Loucy (cell line): ENCODE measurements at regions not wholly inside any gene's neighbourhood (a gene's known extent, or its start where the extent isn't known, plus 50 kb on each side); places are given as distances from the start of the nearest gene placed in this dataset.

Experiments used
- H2AFZ ChIP-seq: fragments of 200-600 bp; sonication (generic); 2 replicates; pipeline ENCODE4 v1.6.0; 2016; ENCODE audit warnings: antibody characterized with exemption, mild to moderate bottlenecking, low read length, moderate library complexity
- H3F3A ChIP-seq: fragments of 200-600 bp; 2 replicates; pipeline ENCODE4 v1.6.0; 2016; ENCODE audit warnings: antibody characterized with exemption, low read depth, mild to moderate bottlenecking
- H3K27me3 ChIP-seq: fragments of 200-600 bp; sonication (generic); 2 replicates; pipeline ENCODE4 v1.6.1; 2014; ENCODE audit warnings: low read length, mild to moderate bottlenecking; ENCODE audit not compliant: insufficient read depth, poor library complexity, severe bottlenecking
- H3K36me3 ChIP-seq: fragments of 200-600 bp; sonication (generic); 2 replicates; pipeline ENCODE4 v1.6.1; 2016; ENCODE audit warnings: low read length; ENCODE audit not compliant: insufficient read depth
- H3K4me1 ChIP-seq: fragments of 200-600 bp; sonication (generic); 2 replicates; pipeline ENCODE4 v1.5.1; 2014; ENCODE audit warnings: low read length, mild to moderate bottlenecking; ENCODE audit not compliant: insufficient read depth, poor library complexity, severe bottlenecking
- H3K4me2 ChIP-seq: fragments of 200-600 bp; sonication (generic); 2 replicates; pipeline ENCODE4 v1.6.0; 2014; ENCODE audit warnings: antibody characterized with exemption, low read length, low read depth, mild to moderate bottlenecking; ENCODE audit not compliant: poor library complexity, severe bottlenecking
- H3K4me3 ChIP-seq: fragments of 200-600 bp; sonication (generic); 2 replicates; pipeline ENCODE4 v1.5.1; 2014; ENCODE audit warnings: low read length, mild to moderate bottlenecking, mixed read lengths; ENCODE audit not compliant: poor library complexity, severe bottlenecking
- H3K79me2 ChIP-seq: fragments of 200-600 bp; sonication (generic); 2 replicates; pipeline ENCODE4 v1.6.1; 2014; ENCODE audit warnings: low read length; ENCODE audit not compliant: insufficient read depth
- H3K9ac ChIP-seq: fragments of 200-600 bp; sonication (generic); 2 replicates; pipeline ENCODE4 v1.6.0; 2014; ENCODE audit warnings: mild to moderate bottlenecking, low read depth, low read length, moderate library complexity; ENCODE audit not compliant: poor library complexity, severe bottlenecking
- H3K9me2 ChIP-seq: fragments of 200-600 bp; sonication (generic); replicated peaks from 2 replicates; pipeline ENCODE4 v1.6.1; 2016; ENCODE audit warnings: low read depth, low read length, mixed read lengths
- H3K9me3 ChIP-seq: fragments of 200-600 bp; sonication (generic); 2 replicates; pipeline ENCODE4 v1.6.1; 2014; ENCODE audit warnings: mild to moderate bottlenecking, antibody characterized with exemption, low read length, low read depth; ENCODE audit not compliant: insufficient read depth
- H4K20me1 ChIP-seq: fragments of 200-600 bp; sonication (generic); 2 replicates; pipeline ENCODE4 v1.6.0; 2014; ENCODE audit warnings: antibody characterized with exemption, low read length, mild to moderate bottlenecking; ENCODE audit not compliant: insufficient read depth, poor library complexity, severe bottlenecking
- CTCF ChIP-seq: fragments of 200-600 bp; sonication (generic); conservative IDR thresholded peaks from 2 replicates; pipeline ENCODE4 v1.5.1; 2014; ENCODE audit warnings: mild to moderate bottlenecking, antibody characterized with exemption, low read length
- EZH2phosphoT487 ChIP-seq: fragments of 200-600 bp; IDR thresholded peaks from 2 replicates; pipeline ENCODE4 v1.6.1; 2018; ENCODE audit warnings: antibody characterized with exemption, mild to moderate bottlenecking, moderate library complexity, borderline replicate concordance

DNA sequence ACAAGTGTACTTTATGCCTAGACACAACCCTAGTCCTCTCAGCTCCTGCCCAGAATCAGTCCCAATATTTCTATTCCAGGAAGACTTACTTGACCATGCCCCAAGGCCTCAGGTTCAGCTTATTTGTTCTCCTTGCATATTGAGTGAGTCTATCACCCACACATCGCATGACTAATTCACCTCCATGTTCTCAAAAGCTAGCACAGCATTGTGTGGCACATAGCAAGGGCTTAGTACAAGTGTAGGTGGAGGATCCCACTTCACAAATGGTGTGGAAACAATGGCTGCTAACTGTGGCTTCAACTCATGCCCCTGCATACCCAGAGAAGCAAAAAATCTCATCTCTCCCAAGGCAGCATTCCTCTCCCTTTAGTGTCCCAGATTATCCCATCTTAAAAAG lies 602.6 kb upstream of the API5 start:
- Histone ChIP-seq H3K27me3 (no peaks in the 10 kb centered on the region), H3K9me2 (no peaks in the 10 kb centered on the region), H2AFZ (no peak overlapping the region), H3K36me3 (no peaks in the 10 kb centered on the region), H3K4me2 (no peak overlapping the region), H3K9ac (no peak overlapping the region), H3K9me3 (no peaks in the 10 kb centered on the region), H4K20me1 (no peaks in the 10 kb centered on the region), H3K79me2 (no peaks in the 10 kb centered on the region), H3K4me1 (no peaks in the 10 kb centered on the region), H3F3A (no peaks in the 10 kb centered on the region), H3K4me3 (no peak overlapping the region)
- no peak for TF ChIP-seq EZH2phosphoT487
- TF ChIP-seq CTCF, result no peak

DNA sequence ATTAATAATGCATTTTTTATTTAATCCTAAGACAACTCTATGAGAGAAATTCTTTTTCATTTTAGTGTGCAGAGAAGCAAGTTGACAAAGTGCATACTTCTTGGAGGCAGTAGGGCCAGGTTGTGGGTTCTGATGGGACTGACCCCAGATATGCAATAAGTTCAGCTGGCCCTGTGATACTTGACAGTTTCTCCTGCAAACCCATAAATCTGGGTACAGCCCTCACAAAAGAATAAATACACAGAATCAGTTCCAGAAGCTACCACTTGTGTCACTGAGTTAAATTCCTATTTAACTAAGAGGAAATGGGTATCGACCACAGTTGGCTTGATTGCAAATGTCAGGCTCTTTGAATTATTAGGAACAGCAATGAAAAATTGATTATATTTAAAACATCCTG lies 598.5 kb upstream of the API5 start:
- Histone ChIP-seq H3K4me3 (no peak overlapping the region), H3K4me1 (no peaks in the 10 kb centered on the region), H3K9me2 (no peaks in the 10 kb centered on the region), H3K79me2 (no peaks in the 10 kb centered on the region), H3K27me3 (no peaks in the 10 kb centered on the region), H3K4me2 (no peak overlapping the region), H3K9ac (no peak overlapping the region), H3K9me3 (no peaks in the 10 kb centered on the region), H3K36me3 (no peaks in the 10 kb centered on the region), H3F3A (no peaks in the 10 kb centered on the region), H2AFZ (no peak overlapping the region), H4K20me1 (no peaks in the 10 kb centered on the region)
- TF ChIP-seq EZH2phosphoT487 (no peak), CTCF (no peak)

DNA sequence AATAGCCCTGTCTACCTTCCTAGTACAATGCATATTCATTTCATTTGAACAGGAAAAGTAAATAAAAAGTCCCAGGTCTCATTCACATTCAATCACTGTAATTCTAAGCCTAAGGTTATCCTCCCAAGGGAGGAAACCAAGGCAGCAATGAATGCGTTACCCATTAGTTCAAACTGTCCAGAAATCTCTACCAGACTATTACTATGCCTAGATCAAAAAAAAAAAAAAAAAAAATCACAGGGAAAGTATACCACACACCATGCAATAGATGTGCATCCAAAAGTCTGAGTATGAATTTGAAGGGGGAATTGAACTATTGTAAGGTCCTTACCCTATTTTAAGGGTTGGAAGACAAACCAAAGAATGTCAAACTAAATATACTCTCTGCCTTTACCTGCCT lies 598.0 kb upstream of the API5 start:
- H3F3A ChIP-seq, result no peaks in the 10 kb centered on the region
- no peak overlapping the region for H3K9ac ChIP-seq
- no peak overlapping the region for H2AFZ ChIP-seq
- TF ChIP-seq EZH2phosphoT487 (no peak), CTCF (no peak)
- no peaks in the 10 kb centered on the region for H3K4me1 ChIP-seq
- H3K4me3 ChIP-seq, result no peak overlapping the region
- no peaks in the 10 kb centered on the region for H3K9me2 ChIP-seq
- H4K20me1 ChIP-seq, result no peaks in the 10 kb centered on the region
- no peaks in the 10 kb centered on the region for H3K36me3 ChIP-seq
- H3K9me3 ChIP-seq, result no peaks in the 10 kb centered on the region
- H3K79me2 ChIP-seq, result no peaks in the 10 kb centered on the region
- H3K4me2 ChIP-seq, result no peak overlapping the region
- no peaks in the 10 kb centered on the region for H3K27me3 ChIP-seq
